Activated T-helper 9 cell treated with anti-CD3 and anti-CD28 coated beads, Interleukin-2, amount 50 U/mL, for 16 hours (primary cell): ENCODE measurements at regions not wholly inside any gene's neighbourhood (a gene's known extent, or its start where the extent isn't known, plus 50 kb on each side); places are given as distances from the start of the nearest gene placed in this dataset.
"Not testable (repeated sequence)": the region's sequence is repeated elsewhere in the genome, so short reads cannot be mapped to it uniquely, and the experiment has no call there.

ENCODE experiments used
- DNase-seq: peaks from one replicate; pipeline ENCODE4 v3.0.0-alpha.2; 2020; ENCODE audit warnings: low read depth

GRCh38 chr3:59254976-59255375 lies 205.2 kb upstream of the CFAP20DC start:
- DNase-seq, result no peak

- DNase-seq, result no peak
These were observed 204.6 kb upstream of the CFAP20DC start for GRCh38 chr3:59254433-59254832.

- DNase-seq, result no peak
These were observed 203.7 kb upstream of the CFAP20DC start for GRCh38 chr3:59253523-59253922.

GRCh38 chr3:59251869-59252268 lies 202.0 kb upstream of the CFAP20DC start:
- no peak for DNase-seq

GRCh38 chr3:59250600-59250999 lies 200.8 kb upstream of the CFAP20DC start:
- DNase-seq, result no peak

GRCh38 chr3:59249698-59250361 lies 200.0 kb upstream of the CFAP20DC start:
- no peak for DNase-seq

GRCh38 chr3:59249004-59249403 lies 199.2 kb upstream of the CFAP20DC start:
- DNase-seq, result no peak

- no peak for DNase-seq
These were observed 197.6 kb upstream of the CFAP20DC start for GRCh38 chr3:59247402-59247841.

GRCh38 chr3:59246719-59247401 lies 197.0 kb upstream of the CFAP20DC start:
- DNase-seq, result no peak

- DNase-seq, result no peak
These were observed 196.2 kb upstream of the CFAP20DC start for GRCh38 chr3:59245859-59246501.

GRCh38 chr3:59245300-59245858 lies 195.6 kb upstream of the CFAP20DC start:
- DNase-seq, result no peak

- DNase-seq, result no peak
These were observed 194.5 kb upstream of the CFAP20DC start for GRCh38 chr3:59244343-59244742.

GRCh38 chr3:59243476-59243875 lies 193.7 kb upstream of the CFAP20DC start:
- DNase-seq, result no peak

GRCh38 chr3:59240666-59241255 lies 190.9 kb upstream of the CFAP20DC start:
- no peak for DNase-seq

- no peak for DNase-seq
These were observed 187.3 kb upstream of the CFAP20DC start for GRCh38 chr3:59237121-59237520.

GRCh38 chr3:59235634-59236012 lies 185.8 kb upstream of the CFAP20DC start:
- no peak for DNase-seq

GRCh38 chr3:59234884-59235633 lies 185.2 kb upstream of the CFAP20DC start:
- DNase-seq, result no peak

GRCh38 chr3:59230379-59230778 lies 180.6 kb upstream of the CFAP20DC start:
- not testable (repeated sequence) for DNase-seq

GRCh38 chr3:59213860-59214259 lies 164.0 kb upstream of the CFAP20DC start:
- DNase-seq, result no peak

- no peak for DNase-seq
These were observed 162.4 kb upstream of the CFAP20DC start for GRCh38 chr3:59212128-59212779.

- DNase-seq, result no peak
These were observed 160.4 kb upstream of the CFAP20DC start for GRCh38 chr3:59210260-59210659.
